ENCODE measurements at regions not wholly inside any gene's neighbourhood (a gene's known extent, or its start where the extent isn't known, plus 50 kb on each side); places are given as distances from the start of the nearest gene placed in this dataset.

DNA sequence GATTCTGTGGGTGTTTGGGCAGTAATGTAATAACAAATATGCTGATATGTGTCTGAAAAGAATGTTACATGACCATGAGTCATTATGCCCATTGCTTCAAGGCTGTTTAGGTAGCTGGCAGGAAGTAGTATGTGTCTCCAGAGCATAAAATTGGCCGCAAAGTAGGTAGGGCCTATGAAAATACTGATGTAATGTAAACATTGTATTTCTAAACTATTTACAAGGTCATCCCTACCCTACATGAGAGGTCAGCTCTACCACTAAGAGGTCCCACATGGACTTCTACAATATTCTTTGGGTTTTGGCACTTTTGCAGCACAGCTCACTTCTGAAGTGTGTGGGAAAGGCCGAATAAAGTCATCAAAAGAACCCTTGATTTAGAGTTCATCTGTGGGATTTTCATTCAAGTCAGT is 301.9 kb downstream of the AHR start:
- ATAC-seq (peak; percentile 96), DNase-seq (ENCODE audit: low read depth, low spot score) (no peak)
- no peaks in the 10 kb centered on the region for H3K36me3 ChIP-seq (ENCODE audit: control insufficient read depth, insufficient read depth, low read length)
- H3K27me3 ChIP-seq (ENCODE audit: control insufficient read depth, insufficient read depth, low read length), result no peaks in the 10 kb centered on the region
- no peaks in the 10 kb centered on the region for H3K9me3 ChIP-seq (ENCODE audit: control insufficient read depth, insufficient read depth, low read depth, low read length)
- peaks cover 4% of the 10 kb centered on the region; the same call in 1 of the 2 replicates for H3K4me1 ChIP-seq (ENCODE audit: control insufficient read depth, insufficient read depth, low read length)
- no TSS peak for BruUV-seq (replicated peaks)
- H3K4me3 ChIP-seq (ENCODE audit: low read depth in 2 of 2, low read length in 2 of 2), result no peak overlapping the region
- in situ Hi-C loops (cut with HindIII; ENCODE audit: low pct_unique_long_range_greater_than_20kb, low sequenced_read_pairs), result no loop called here
- intact Hi-C loops (cut with micrococcal nuclease; ENCODE audit: unreplicated experiment), result no loop called here
- CTCF ChIA-PET, result interaction anchor here (0.7 kb wide), 1 partner anchor 14 kb away, joined by 4 read pairs; no protein-coding TSS in a partner anchor
- POLR2A ChIA-PET, result no interaction called here
- peak; percentile 80 for TF ChIP-seq TCF7L2 (IDR thresholded peaks at IDR 0.05; ENCODE audit: low read depth, low read length)
- TF ChIP-seq, protein P1, sequence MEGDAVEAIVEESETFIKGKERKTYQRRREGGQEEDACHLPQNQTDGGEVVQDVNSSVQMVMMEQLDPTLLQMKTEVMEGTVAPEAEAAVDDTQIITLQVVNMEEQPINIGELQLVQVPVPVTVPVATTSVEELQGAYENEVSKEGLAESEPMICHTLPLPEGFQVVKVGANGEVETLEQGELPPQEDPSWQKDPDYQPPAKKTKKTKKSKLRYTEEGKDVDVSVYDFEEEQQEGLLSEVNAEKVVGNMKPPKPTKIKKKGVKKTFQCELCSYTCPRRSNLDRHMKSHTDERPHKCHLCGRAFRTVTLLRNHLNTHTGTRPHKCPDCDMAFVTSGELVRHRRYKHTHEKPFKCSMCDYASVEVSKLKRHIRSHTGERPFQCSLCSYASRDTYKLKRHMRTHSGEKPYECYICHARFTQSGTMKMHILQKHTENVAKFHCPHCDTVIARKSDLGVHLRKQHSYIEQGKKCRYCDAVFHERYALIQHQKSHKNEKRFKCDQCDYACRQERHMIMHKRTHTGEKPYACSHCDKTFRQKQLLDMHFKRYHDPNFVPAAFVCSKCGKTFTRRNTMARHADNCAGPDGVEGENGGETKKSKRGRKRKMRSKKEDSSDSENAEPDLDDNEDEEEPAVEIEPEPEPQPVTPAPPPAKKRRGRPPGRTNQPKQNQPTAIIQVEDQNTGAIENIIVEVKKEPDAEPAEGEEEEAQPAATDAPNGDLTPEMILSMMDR (IDR thresholded peaks at IDR 0.05), result no peak
- TF ChIP-seq SIN3A (IDR thresholded peaks at IDR 0.05; ENCODE audit: borderline replicate concordance, insufficient read depth, low read depth, low read length), result no peak
- TF ChIP-seq POLR2AphosphoS5 (IDR thresholded peaks at IDR 0.05; ENCODE audit: low read depth, low read length), result peak; percentile 66; the same call in 1 of the 2 replicates
- TF ChIP-seq, protein P2, sequence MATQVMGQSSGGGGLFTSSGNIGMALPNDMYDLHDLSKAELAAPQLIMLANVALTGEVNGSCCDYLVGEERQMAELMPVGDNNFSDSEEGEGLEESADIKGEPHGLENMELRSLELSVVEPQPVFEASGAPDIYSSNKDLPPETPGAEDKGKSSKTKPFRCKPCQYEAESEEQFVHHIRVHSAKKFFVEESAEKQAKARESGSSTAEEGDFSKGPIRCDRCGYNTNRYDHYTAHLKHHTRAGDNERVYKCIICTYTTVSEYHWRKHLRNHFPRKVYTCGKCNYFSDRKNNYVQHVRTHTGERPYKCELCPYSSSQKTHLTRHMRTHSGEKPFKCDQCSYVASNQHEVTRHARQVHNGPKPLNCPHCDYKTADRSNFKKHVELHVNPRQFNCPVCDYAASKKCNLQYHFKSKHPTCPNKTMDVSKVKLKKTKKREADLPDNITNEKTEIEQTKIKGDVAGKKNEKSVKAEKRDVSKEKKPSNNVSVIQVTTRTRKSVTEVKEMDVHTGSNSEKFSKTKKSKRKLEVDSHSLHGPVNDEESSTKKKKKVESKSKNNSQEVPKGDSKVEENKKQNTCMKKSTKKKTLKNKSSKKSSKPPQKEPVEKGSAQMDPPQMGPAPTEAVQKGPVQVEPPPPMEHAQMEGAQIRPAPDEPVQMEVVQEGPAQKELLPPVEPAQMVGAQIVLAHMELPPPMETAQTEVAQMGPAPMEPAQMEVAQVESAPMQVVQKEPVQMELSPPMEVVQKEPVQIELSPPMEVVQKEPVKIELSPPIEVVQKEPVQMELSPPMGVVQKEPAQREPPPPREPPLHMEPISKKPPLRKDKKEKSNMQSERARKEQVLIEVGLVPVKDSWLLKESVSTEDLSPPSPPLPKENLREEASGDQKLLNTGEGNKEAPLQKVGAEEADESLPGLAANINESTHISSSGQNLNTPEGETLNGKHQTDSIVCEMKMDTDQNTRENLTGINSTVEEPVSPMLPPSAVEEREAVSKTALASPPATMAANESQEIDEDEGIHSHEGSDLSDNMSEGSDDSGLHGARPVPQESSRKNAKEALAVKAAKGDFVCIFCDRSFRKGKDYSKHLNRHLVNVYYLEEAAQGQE (IDR thresholded peaks at IDR 0.05; ENCODE audit: insufficient read depth in 1 of 2, low read depth in 2 of 2, low read length in 1 of 2), result no peak
- peak overlapping the region; percentile 60; the same call in 1 of the 2 replicates for H3K27ac ChIP-seq (ENCODE audit: low read length)

DNA sequence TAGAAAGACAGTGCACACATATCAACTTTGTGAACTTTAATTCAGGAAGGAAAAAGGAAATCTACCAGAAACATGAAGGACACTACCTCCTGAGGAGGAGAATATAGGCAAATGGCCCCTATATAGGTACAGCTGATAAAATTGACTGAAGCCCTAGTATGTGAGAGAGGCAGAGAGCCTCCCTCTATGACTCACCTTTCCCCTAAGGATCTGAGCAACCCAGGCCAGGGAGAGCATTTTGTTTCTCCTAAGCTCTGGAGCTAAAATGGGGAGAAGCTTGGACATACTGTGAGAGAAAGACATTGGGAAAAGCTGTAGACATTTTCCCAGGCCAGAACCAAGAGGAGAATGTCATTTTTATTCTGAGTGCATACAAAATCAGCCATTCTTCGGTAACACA is 303.5 kb downstream of the AHR start:
- Histone ChIP-seq H3K4me1 (ENCODE audit: control insufficient read depth, insufficient read depth, low read length) (peaks cover 4% of the 10 kb centered on the region; the same call in 1 of the 2 replicates), H3K9me3 (ENCODE audit: control insufficient read depth, insufficient read depth, low read depth, low read length) (no peaks in the 10 kb centered on the region), H3K27ac (ENCODE audit: low read length) (peak overlapping the region; percentile 60; the same call in 1 of the 2 replicates), H3K27me3 (ENCODE audit: control insufficient read depth, insufficient read depth, low read length) (no peaks in the 10 kb centered on the region), H3K4me3 (ENCODE audit: low read depth in 2 of 2, low read length in 2 of 2) (no peak overlapping the region), H3K36me3 (ENCODE audit: control insufficient read depth, insufficient read depth, low read length) (no peaks in the 10 kb centered on the region)
- DNase-seq (ENCODE audit: low read depth, low spot score) (no peak), ATAC-seq (no peak)
- no peak for TF ChIP-seq SIN3A (IDR thresholded peaks at IDR 0.05; ENCODE audit: borderline replicate concordance, insufficient read depth, low read depth, low read length)
- TF ChIP-seq, protein P1 (IDR thresholded peaks at IDR 0.05), result no peak
- TF ChIP-seq, protein P2 (IDR thresholded peaks at IDR 0.05; ENCODE audit: insufficient read depth in 1 of 2, low read depth in 2 of 2, low read length in 1 of 2), result no peak
- TF ChIP-seq POLR2AphosphoS5 (IDR thresholded peaks at IDR 0.05; ENCODE audit: low read depth, low read length), result no peak
- TF ChIP-seq TCF7L2 (IDR thresholded peaks at IDR 0.05; ENCODE audit: low read depth, low read length), result no peak
- CTCF ChIA-PET, result interaction anchor here (0.6 kb wide), 1 partner anchor 792 kb away, joined by 3 read pairs; no protein-coding TSS in a partner anchor
- no TSS peak for BruUV-seq (replicated peaks)
- intact Hi-C loops (cut with micrococcal nuclease; ENCODE audit: unreplicated experiment) (no loop called here), in situ Hi-C loops (cut with HindIII; ENCODE audit: low pct_unique_long_range_greater_than_20kb, low sequenced_read_pairs) (no loop called here)
- POLR2A ChIA-PET, result no interaction called here
